HCT116 (cell line): ENCODE measurements at regions not wholly inside any gene's neighbourhood (a gene's known extent, or its start where the extent isn't known, plus 50 kb on each side); places are given as distances from the start of the nearest gene placed in this dataset.

ENCODE experiments used
- ATAC-seq: fragments of 200-7000 bp; cut with Tn5 transposase; 2 replicates; pipeline ENCODE4 v1.9.1; 2020; ENCODE audit warnings: mild to moderate bottlenecking, moderate library complexity
- BruUV-seq: library from RNA; stranded (reverse); fragments of 400-500 nt; replicated peaks from 2 replicates; lab custom pipeline; 2021; lab: Mats Ljungman, UMichigan
- CTCF ChIA-PET: fragments of 300-600 bp; sonication (Branson Sonifier 250); formaldehyde crosslinking; loops from one replicate; lab custom pipeline; 2021; ENCODE audit warnings: antibody characterized with exemption; lab: Charles Lee
- POLR2A ChIA-PET: fragments of 300-600, 350-600 bp; sonication (Branson Sonifier 250); formaldehyde crosslinking; loops from one replicate; lab custom pipeline; 2021; ENCODE audit warnings: antibody characterized with exemption; lab: Charles Lee
- RAD21 ChIA-PET, 2 experiments: fragments of 300-600 bp; sonication (Branson Sonifier 250); formaldehyde crosslinking; loops; one replicate each; lab custom pipeline; 2023; ENCODE audit warnings: low total read pairs in 2 of 2; ENCODE audit not compliant: uncharacterized antibody in 2 of 2, unreplicated experiment in 2 of 2, low non-redundant PET in 1 of 2; lab: Charles Lee
- DNase-seq: peaks from one replicate; pipeline ENCODE4 v3.0.0-alpha.2; 2010; ENCODE audit warnings: low read depth, low spot score
- H2AFZ ChIP-seq: fragments of 200-600 bp; shearing (Covaris generic), sonication (generic); 2 replicates; pipeline ENCODE4 v1.6.1; 2017; ENCODE audit warnings: low read depth, mixed run types, mixed read lengths, antibody characterized with exemption, low read length; ENCODE audit not compliant: poor library complexity, severe bottlenecking
- H3K27ac ChIP-seq: 2 replicates; pipeline ENCODE4 v1.5.1; 2012; ENCODE audit warnings: low read depth, low read length
- H3K27me3 ChIP-seq: fragments of 200-600 bp; sonication (generic); 2 replicates; pipeline ENCODE4 v1.6.1; 2016; ENCODE audit warnings: mixed run types, low read length, mixed read lengths; ENCODE audit not compliant: insufficient read depth
- H3K36me3 ChIP-seq, 2 experiments: fragments of 200-500 bp in 1 of 2; fragments of 200-600 bp in 1 of 2; sonication (Bioruptor generic) in 1 of 2; sonication (generic) in 1 of 2; 2 replicates each; pipeline versions ENCODE4 v1.5.1 to v1.6.1; 2014 to 2016; ENCODE audit warnings: low read length in 2 of 2, inconsistent platforms in 1 of 2, mixed read lengths in 1 of 2, mixed run types in 1 of 2; ENCODE audit not compliant: insufficient read depth in 2 of 2, control insufficient read depth in 1 of 2
- H3K4me1 ChIP-seq, 2 experiments: fragments of 200-600 bp in 1 of 2; sonication (generic) in 1 of 2; 2 replicates each; pipeline versions ENCODE4 v1.5.1 to v1.6.1; 2012 to 2017; ENCODE audit warnings: low read length in 2 of 2, inconsistent platforms in 1 of 2, mild to moderate bottlenecking in 1 of 2, mixed read lengths in 1 of 2, mixed run types in 1 of 2, moderate library complexity in 1 of 2; ENCODE audit not compliant: insufficient read depth in 2 of 2, control insufficient read depth in 1 of 2
- H3K4me2 ChIP-seq: fragments of 200-600 bp; sonication (generic); 2 replicates; pipeline ENCODE4 v1.6.1; 2017; ENCODE audit warnings: mixed run types, low read length, mixed read lengths
- H3K4me3 ChIP-seq, 2 experiments: fragments of 200-600 bp in 1 of 2; sonication (generic) in 1 of 2; replicated peaks in 1 of 2; 2 replicates each; pipeline ENCODE4 v1.5.1; 2011 to 2016; ENCODE audit warnings: low read length in 2 of 2, control low read depth in 1 of 2, low read depth in 1 of 2, mild to moderate bottlenecking in 1 of 2, mixed read lengths in 1 of 2, mixed run types in 1 of 2
- H3K79me2 ChIP-seq: fragments of 200-600 bp; sonication (generic); 2 replicates; pipeline ENCODE4 v1.6.1; 2017; ENCODE audit warnings: mild to moderate bottlenecking, mixed run types, low read length, moderate library complexity, mixed read lengths; ENCODE audit not compliant: insufficient read depth
- H3K9ac ChIP-seq: fragments of 200-600 bp; sonication (generic); 2 replicates; pipeline ENCODE4 v1.6.1; 2016; ENCODE audit warnings: low read length, mixed read lengths
- H3K9me2 ChIP-seq: fragments of 200-600 bp; sonication (generic), shearing (Covaris generic); 2 replicates; pipeline ENCODE4 v1.6.1; 2017; ENCODE audit warnings: mixed run types, mild to moderate bottlenecking, moderate library complexity; ENCODE audit not compliant: insufficient read depth
- H3K9me3 ChIP-seq, 2 experiments: fragments of 200-500 bp in 1 of 2; fragments of 200-600 bp in 1 of 2; sonication (Bioruptor generic) in 1 of 2; sonication (generic) in 1 of 2; 2 replicates each; pipeline ENCODE4 v1.6.1; 2014 to 2017; ENCODE audit warnings: low read length in 2 of 2, mixed read lengths in 2 of 2, inconsistent platforms in 1 of 2, low read depth in 1 of 2, mild to moderate bottlenecking in 1 of 2, mixed run types in 1 of 2, moderate library complexity in 1 of 2; ENCODE audit not compliant: control insufficient read depth in 1 of 2, insufficient read depth in 1 of 2
- H4K20me1 ChIP-seq: fragments of 200-600 bp; sonication (generic), shearing (Covaris generic); 2 replicates; pipeline ENCODE4 v1.6.1; 2017; ENCODE audit warnings: mixed run types, mild to moderate bottlenecking, moderate library complexity; ENCODE audit not compliant: insufficient read depth
- CTCF ChIP-seq, 3 experiments: fragments of 200-600 bp in 1 of 3; sonication (generic) in 1 of 3; IDR thresholded peaks in 2 of 3; conservative IDR thresholded peaks in 1 of 3; 2 replicates each; pipeline ENCODE4 v1.5.1; 2012 to 2017; ENCODE audit warnings: low read depth in 2 of 3, low read length in 2 of 3, antibody characterized with exemption in 1 of 3, borderline replicate concordance in 1 of 3, control low read depth in 1 of 3, mild to moderate bottlenecking in 1 of 3, mixed read lengths in 1 of 3, mixed run types in 1 of 3, moderate library complexity in 1 of 3; ENCODE audit not compliant: insufficient read depth in 1 of 3
- EGR1 ChIP-seq: IDR thresholded peaks from 2 replicates; pipeline ENCODE4 v1.6.1; 2012; ENCODE audit warnings: low read depth
- ELF1 ChIP-seq: IDR thresholded peaks from 2 replicates; pipeline ENCODE4 v1.6.1; 2012; ENCODE audit warnings: low read depth, borderline replicate concordance
- EZH2phosphoT487 ChIP-seq: fragments of 200-600 bp; IDR thresholded peaks from 2 replicates; pipeline ENCODE4 v1.6.1; 2018; ENCODE audit warnings: antibody characterized with exemption, borderline replicate concordance
- FOSL1 ChIP-seq: IDR thresholded peaks from 2 replicates; pipeline ENCODE4 v1.6.1; 2012; ENCODE audit warnings: low read depth
- MAX ChIP-seq: IDR thresholded peaks from 2 replicates; pipeline ENCODE4 v1.6.1; 2012
- POLR2A ChIP-seq: IDR thresholded peaks from 2 replicates; pipeline ENCODE4 v1.7.0; 2011; ENCODE audit warnings: borderline replicate concordance; ENCODE audit not compliant: insufficient read depth, insufficient read length; ENCODE audit errors: extremely low read depth
- RAD21 ChIP-seq: IDR thresholded peaks from 2 replicates; pipeline ENCODE4 v1.6.1; 2012; ENCODE audit warnings: low read depth, mild to moderate bottlenecking
- REST ChIP-seq: IDR thresholded peaks from 2 replicates; pipeline ENCODE4 v1.6.1; 2012; ENCODE audit warnings: low read depth
- SIN3A ChIP-seq: IDR thresholded peaks from 2 replicates; pipeline ENCODE4 v1.6.1; 2012; ENCODE audit warnings: low read depth
- SP1 ChIP-seq: IDR thresholded peaks from 2 replicates; pipeline ENCODE4 v1.6.1; 2012; ENCODE audit warnings: low read depth
- SRF ChIP-seq: IDR thresholded peaks from 2 replicates; pipeline ENCODE4 v1.6.1; 2012; ENCODE audit warnings: low read depth
- TCF7L2 ChIP-seq: IDR thresholded peaks from 2 replicates; pipeline ENCODE4 v1.7.0; 2011; ENCODE audit warnings: borderline replicate concordance, inconsistent platforms; ENCODE audit not compliant: insufficient read depth, insufficient read length; ENCODE audit errors: extremely low read depth
- ZBTB33 ChIP-seq: IDR thresholded peaks from 2 replicates; pipeline ENCODE4 v1.6.1; 2011; ENCODE audit warnings: mild to moderate bottlenecking, low read length, moderate library complexity; ENCODE audit not compliant: insufficient replicate concordance; ENCODE audit errors: extremely low read depth
- ZFX ChIP-seq: fragments of 450-650 bp; IDR thresholded peaks from 2 replicates; pipeline ENCODE4 v1.6.1; 2017
- intact Hi-C: fragments of 100-400 bp; cut with micrococcal nuclease; formaldehyde crosslinking; loops from 2 replicates; pipeline ENCODE4 v1.10.0; 2022

DNA sequence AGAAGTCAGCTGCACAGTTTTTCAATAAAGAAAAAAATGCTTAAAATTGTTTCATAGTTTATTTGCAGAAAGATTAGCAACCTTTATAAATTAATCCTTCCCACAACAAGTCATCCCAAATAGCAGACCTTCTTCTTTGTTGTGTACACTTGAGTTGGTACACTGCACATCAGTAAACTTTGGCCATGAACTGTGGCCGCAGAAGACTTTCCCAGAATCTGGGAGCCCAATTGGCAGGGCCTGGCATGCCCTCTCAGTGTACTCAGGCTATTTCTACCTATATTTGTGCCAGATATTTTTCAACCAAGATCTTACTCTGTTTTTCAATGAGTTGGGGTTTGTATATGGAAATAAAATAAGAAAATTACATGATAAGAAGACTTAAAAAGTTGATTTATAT is 133.1 kb downstream of the DIPK2A start:
- H3K79me2 ChIP-seq: no peaks in the 10 kb centered on the region
- no peaks in the 10 kb centered on the region for H4K20me1 ChIP-seq
- no peaks in the 10 kb centered on the region for H3K27me3 ChIP-seq
- no peaks in the 10 kb centered on the region for H3K9me2 ChIP-seq
- H3K9me3 ChIP-seq: no peaks in the 10 kb centered on the region; a peak in 1 of 4 replicates
- ATAC-seq: no peak
- no peaks in the 10 kb centered on the region for H3K36me3 ChIP-seq
- no peak overlapping the region for H2AFZ ChIP-seq
- DNase-seq: no peak
- no peak overlapping the region for H3K4me3 ChIP-seq
- ChIA-PET CTCF (no interaction called here), RAD21 (no interaction called here), POLR2A (no interaction called here)
- intact Hi-C loops: no loop called here
- no peak for TF ChIP-seq SIN3A
- no peak for TF ChIP-seq ZFX
- TF ChIP-seq FOSL1: no peak
- no peak for TF ChIP-seq POLR2A
- TF ChIP-seq TCF7L2: no peak
- no peak for TF ChIP-seq ELF1
- TF ChIP-seq EGR1: no peak
- TF ChIP-seq RAD21: no peak
- TF ChIP-seq SRF: no peak
- TF ChIP-seq EZH2phosphoT487: no peak
- TF ChIP-seq MAX: no peak
- TF ChIP-seq SP1: no peak
- no peaks in the 10 kb centered on the region for H3K4me1 ChIP-seq
- no peak overlapping the region for H3K9ac ChIP-seq
- BruUV-seq: no TSS peak
- H3K4me2 ChIP-seq: no peak overlapping the region
- no peak overlapping the region for H3K27ac ChIP-seq

- no peaks in the 10 kb centered on the region for H3K9me2 ChIP-seq
- H3K4me1 ChIP-seq: no peaks in the 10 kb centered on the region
- H3K36me3 ChIP-seq: no peaks in the 10 kb centered on the region
- no peaks in the 10 kb centered on the region for H3K9me3 ChIP-seq
- DNase-seq (no peak), ATAC-seq (no peak)
- ChIA-PET RAD21 (no interaction called here), CTCF (no interaction called here), POLR2A (no interaction called here)
- no peak overlapping the region for H2AFZ ChIP-seq
- H4K20me1 ChIP-seq: no peaks in the 10 kb centered on the region
- no peak overlapping the region for H3K4me3 ChIP-seq
- H3K9ac ChIP-seq: no peak overlapping the region
- H3K79me2 ChIP-seq: no peaks in the 10 kb centered on the region
- no peak overlapping the region for H3K27ac ChIP-seq
- intact Hi-C loops: no loop called here
- no peaks in the 10 kb centered on the region for H3K27me3 ChIP-seq
- H3K4me2 ChIP-seq: no peak overlapping the region
- BruUV-seq: no TSS peak
- no peak for TF ChIP-seq FOSL1
- TF ChIP-seq SP1: no peak
- no peak for TF ChIP-seq REST
- no peak for TF ChIP-seq SRF
- TF ChIP-seq ZBTB33: no peak
- no peak for TF ChIP-seq CTCF (IDR thresholded peaks at IDR 0.05 in 2 of 3, conservative IDR thresholded peaks at IDR 0.05 in 1 of 3; ENCODE audit: borderline replicate concordance in 1 of 3, insufficient read depth in 1 of 3, low read depth in 2 of 3, low read length in 2 of 3)
These were observed 133.9 kb downstream of the DIPK2A start for GRCh38 chr3:144105542-144105941.
